ENCODE measurements at regions not wholly inside any gene's neighbourhood (a gene's known extent, or its start where the extent isn't known, plus 50 kb on each side); places are given as distances from the start of the nearest gene placed in this dataset.

GRCh38 chr2:125095826-125096225 is 1070.7 kb downstream of the CNTNAP5 start:
- Mint-ChIP-seq H3K27me3 (ENCODE audit: insufficient read depth, unreplicated experiment) (no peaks in the 10 kb centered on the region), H3K27ac (ENCODE audit: low read depth, unreplicated experiment) (no peak overlapping the region), H3K4me1 (ENCODE audit: insufficient read depth, unreplicated experiment) (peaks cover 8% of the 10 kb centered on the region), H3K4me3 (ENCODE audit: unreplicated experiment) (no peak overlapping the region), H3K9me3 (ENCODE audit: unreplicated experiment) (no peaks in the 10 kb centered on the region), H3K36me3 (ENCODE audit: insufficient read depth, unreplicated experiment) (no peaks in the 10 kb centered on the region)
- no TSS peak for BruUV-seq (replicated peaks)
- POLR2A ChIA-PET = interaction anchor here (1.3 kb wide), 1 partner anchor 30 kb away, joined by 5 read pairs; no protein-coding TSS in a partner anchor
- TF ChIP-seq, protein P1, sequence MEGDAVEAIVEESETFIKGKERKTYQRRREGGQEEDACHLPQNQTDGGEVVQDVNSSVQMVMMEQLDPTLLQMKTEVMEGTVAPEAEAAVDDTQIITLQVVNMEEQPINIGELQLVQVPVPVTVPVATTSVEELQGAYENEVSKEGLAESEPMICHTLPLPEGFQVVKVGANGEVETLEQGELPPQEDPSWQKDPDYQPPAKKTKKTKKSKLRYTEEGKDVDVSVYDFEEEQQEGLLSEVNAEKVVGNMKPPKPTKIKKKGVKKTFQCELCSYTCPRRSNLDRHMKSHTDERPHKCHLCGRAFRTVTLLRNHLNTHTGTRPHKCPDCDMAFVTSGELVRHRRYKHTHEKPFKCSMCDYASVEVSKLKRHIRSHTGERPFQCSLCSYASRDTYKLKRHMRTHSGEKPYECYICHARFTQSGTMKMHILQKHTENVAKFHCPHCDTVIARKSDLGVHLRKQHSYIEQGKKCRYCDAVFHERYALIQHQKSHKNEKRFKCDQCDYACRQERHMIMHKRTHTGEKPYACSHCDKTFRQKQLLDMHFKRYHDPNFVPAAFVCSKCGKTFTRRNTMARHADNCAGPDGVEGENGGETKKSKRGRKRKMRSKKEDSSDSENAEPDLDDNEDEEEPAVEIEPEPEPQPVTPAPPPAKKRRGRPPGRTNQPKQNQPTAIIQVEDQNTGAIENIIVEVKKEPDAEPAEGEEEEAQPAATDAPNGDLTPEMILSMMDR (IDR thresholded peaks at IDR 0.05; ENCODE audit: unreplicated experiment) = no peak
- peak; percentile 34 for DNase-seq (ENCODE audit: unreplicated experiment)
- intact Hi-C loops (cut with micrococcal nuclease) = no loop called here
- CTCF ChIA-PET = interaction anchor here (0.6 to 1.3 kb wide), 2 partner anchors 12 to 79 kb away, joined by 3 read pairs; no protein-coding TSS in a partner anchor

DNA sequence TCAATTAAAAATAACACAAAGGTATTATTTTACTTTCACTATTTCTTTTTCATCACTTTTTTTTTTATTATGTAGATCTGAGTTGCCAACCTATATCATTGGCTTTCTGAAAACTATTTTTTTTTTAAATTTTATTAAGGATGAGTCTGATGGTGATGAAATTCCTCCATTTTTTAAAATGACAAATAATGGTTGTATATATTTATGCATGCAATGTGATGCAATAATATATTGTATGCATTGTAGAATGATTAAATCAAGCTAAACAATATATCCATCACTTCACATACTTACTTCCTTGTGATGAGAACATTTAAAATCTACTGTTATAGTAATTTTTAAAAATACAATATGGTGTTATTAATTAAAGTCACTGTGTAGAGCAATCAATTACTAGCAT is 1081.6 kb downstream of the CNTNAP5 start:
- Mint-ChIP-seq H3K27ac (ENCODE audit: low read depth, unreplicated experiment) (no peak overlapping the region), H3K9me3 (ENCODE audit: unreplicated experiment) (no peaks in the 10 kb centered on the region), H3K36me3 (ENCODE audit: insufficient read depth, unreplicated experiment) (no peaks in the 10 kb centered on the region), H3K4me3 (ENCODE audit: unreplicated experiment) (no peak overlapping the region), H3K4me1 (ENCODE audit: insufficient read depth, unreplicated experiment) (no peaks in the 10 kb centered on the region), H3K27me3 (ENCODE audit: insufficient read depth, unreplicated experiment) (peaks cover 37% of the 10 kb centered on the region)
- ChIA-PET POLR2A (no interaction called here), CTCF (no interaction called here)
- no peak for DNase-seq (ENCODE audit: unreplicated experiment)
- intact Hi-C loops (cut with micrococcal nuclease) = no loop called here
- TF ChIP-seq, protein P1 (IDR thresholded peaks at IDR 0.05; ENCODE audit: unreplicated experiment) = no peak
- no TSS peak for BruUV-seq (replicated peaks)

DNA sequence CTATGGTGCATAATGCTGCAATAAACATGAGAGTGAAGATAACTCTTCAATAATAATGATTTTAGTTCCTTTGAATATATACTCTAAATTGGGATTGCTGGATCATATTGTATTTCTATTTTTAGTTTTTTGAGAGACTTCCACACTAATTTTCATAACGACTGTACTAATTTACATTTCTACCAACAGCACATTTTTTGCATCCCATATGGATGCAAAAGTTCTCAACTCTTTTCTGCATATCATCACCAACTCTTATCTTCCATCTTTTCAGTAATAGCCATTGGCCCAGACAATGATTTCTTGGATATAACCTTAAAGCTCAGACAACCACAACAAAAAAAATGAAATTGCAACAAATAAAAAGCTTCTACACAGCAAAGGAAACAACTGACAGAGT is 1082.4 kb downstream of the CNTNAP5 start:
- no peaks in the 10 kb centered on the region for H3K4me1 Mint-ChIP-seq (ENCODE audit: insufficient read depth, unreplicated experiment)
- H3K36me3 Mint-ChIP-seq (ENCODE audit: insufficient read depth, unreplicated experiment) = no peaks in the 10 kb centered on the region
- H3K27me3 Mint-ChIP-seq (ENCODE audit: insufficient read depth, unreplicated experiment) = peaks cover 37% of the 10 kb centered on the region
- intact Hi-C loops (cut with micrococcal nuclease) = no loop called here
- ChIA-PET CTCF (interaction anchor here (1.0 kb wide), 1 partner anchor 12 kb away, joined by 3 read pairs; no protein-coding TSS in a partner anchor), POLR2A (no interaction called here)
- TF ChIP-seq, protein P1 (IDR thresholded peaks at IDR 0.05; ENCODE audit: unreplicated experiment) = no peak
- H3K4me3 Mint-ChIP-seq (ENCODE audit: unreplicated experiment) = no peak overlapping the region
- H3K27ac Mint-ChIP-seq (ENCODE audit: low read depth, unreplicated experiment) = no peak overlapping the region
- BruUV-seq (replicated peaks) = no TSS peak
- no peak for DNase-seq (ENCODE audit: unreplicated experiment)
- H3K9me3 Mint-ChIP-seq (ENCODE audit: unreplicated experiment) = no peaks in the 10 kb centered on the region

DNA sequence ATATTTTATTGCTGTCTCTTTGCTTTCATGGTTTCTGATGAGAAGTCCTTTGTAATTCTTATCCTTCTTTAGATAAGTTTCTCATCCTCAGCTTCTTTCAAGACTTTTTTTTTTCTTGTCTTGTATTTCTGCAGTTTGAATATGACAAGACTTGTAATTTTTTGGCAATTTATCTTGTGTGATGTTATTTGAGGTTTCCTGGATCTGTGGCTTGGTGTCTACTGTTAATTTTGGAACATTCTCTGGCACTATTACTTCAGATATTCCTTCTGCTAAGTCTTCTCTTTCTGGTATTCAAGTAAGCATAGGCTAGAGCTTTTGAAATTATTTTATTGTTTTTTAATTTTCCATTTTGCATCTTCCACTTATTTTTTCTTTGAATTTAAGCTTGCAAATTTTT is 1083.2 kb downstream of the CNTNAP5 start:
- H3K4me3 Mint-ChIP-seq (ENCODE audit: unreplicated experiment) = no peak overlapping the region
- ChIA-PET CTCF (interaction anchor here (0.6 to 1.0 kb wide), 2 partner anchors 12 to 57 kb away, joined by 3 read pairs; no protein-coding TSS in a partner anchor), POLR2A (no interaction called here)
- H3K4me1 Mint-ChIP-seq (ENCODE audit: insufficient read depth, unreplicated experiment) = no peaks in the 10 kb centered on the region
- no peaks in the 10 kb centered on the region for H3K9me3 Mint-ChIP-seq (ENCODE audit: unreplicated experiment)
- intact Hi-C loops (cut with micrococcal nuclease) = no loop called here
- no peak for DNase-seq (ENCODE audit: unreplicated experiment)
- no peak overlapping the region for H3K27ac Mint-ChIP-seq (ENCODE audit: low read depth, unreplicated experiment)
- H3K27me3 Mint-ChIP-seq (ENCODE audit: insufficient read depth, unreplicated experiment) = peaks cover 37% of the 10 kb centered on the region
- no peaks in the 10 kb centered on the region for H3K36me3 Mint-ChIP-seq (ENCODE audit: insufficient read depth, unreplicated experiment)
- no TSS peak for BruUV-seq (replicated peaks)
- TF ChIP-seq, protein P1 (IDR thresholded peaks at IDR 0.05; ENCODE audit: unreplicated experiment) = no peak

Measured in MCF 10A (cell line).